AG04450 (cell line): ENCODE measurements at regions not wholly inside any gene's neighbourhood (a gene's known extent, or its start where the extent isn't known, plus 50 kb on each side); places are given as distances from the start of the nearest gene placed in this dataset.

Experiments used
- CTCF ChIA-PET: fragments of 300-600, 350-600 bp; formaldehyde crosslinking; extraction: SDS; loops from one replicate; lab custom pipeline; 2022; ENCODE audit warnings: antibody characterized with exemption, inconsistent platforms; lab: Charles Lee
- POLR2A ChIA-PET: fragments of 350-600 bp; formaldehyde crosslinking; extraction: SDS; loops from one replicate; lab custom pipeline; 2021; ENCODE audit warnings: antibody characterized with exemption, inconsistent platforms; lab: Yijun Ruan, JAX
- DNase-seq: peaks from one replicate; pipeline ENCODE4 v3.0.0-alpha.2; 2011; ENCODE audit warnings: low read depth, low spot score
- H3K27ac ChIP-seq: one replicate; pipeline ENCODE4 v1.5.1; 2012; ENCODE audit warnings: low read depth, low read length, control low read depth
- H3K27me3 ChIP-seq: one replicate; pipeline ENCODE4 v1.6.0; 2012; ENCODE audit warnings: low read length; ENCODE audit not compliant: control insufficient read depth, insufficient read depth
- H3K4me3 ChIP-seq: 2 replicates; pipeline ENCODE4 v1.5.1; 2011; ENCODE audit warnings: mild to moderate bottlenecking, low read depth, low read length, control low read depth
- H3K9me3 ChIP-seq: 2 replicates; pipeline ENCODE4 v1.5.1; 2012; ENCODE audit warnings: low read length; ENCODE audit not compliant: control insufficient read depth, insufficient read depth
- TF ChIP-seq, protein P1 (sequence below): IDR thresholded peaks from 2 replicates; pipeline ENCODE4 v1.5.1; 2011; ENCODE audit warnings: low read depth, low read length, control low read depth, inconsistent platforms

DNA sequence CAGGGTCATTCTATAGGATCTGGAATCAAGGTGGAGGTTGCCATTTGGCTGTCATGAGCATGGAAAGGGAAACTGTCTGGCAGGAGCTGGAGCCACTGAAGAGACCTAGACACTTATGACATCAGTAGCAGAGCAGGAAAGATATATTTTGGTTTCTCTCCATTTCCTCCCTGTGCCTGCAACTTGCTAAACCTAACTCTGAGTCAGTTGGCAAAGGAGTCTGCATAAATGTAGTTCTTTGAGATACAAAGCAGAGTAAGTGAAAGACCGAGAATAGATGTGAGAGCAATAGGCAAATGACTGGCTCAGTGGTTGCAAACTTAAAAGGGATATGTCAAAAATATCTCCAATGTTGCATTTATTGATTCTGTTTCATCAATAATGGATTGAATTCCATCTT, 757.7 kb downstream of the KCNJ3 start:
- POLR2A ChIA-PET, result no interaction called here
- CTCF ChIA-PET, result no interaction called here
- DNase-seq, result no peak
- H3K27ac ChIP-seq, result no peak overlapping the region
- H3K27me3 ChIP-seq, result no peaks in the 10 kb centered on the region
- no peak overlapping the region for H3K4me3 ChIP-seq
- no peaks in the 10 kb centered on the region for H3K9me3 ChIP-seq
- TF ChIP-seq, protein P1, sequence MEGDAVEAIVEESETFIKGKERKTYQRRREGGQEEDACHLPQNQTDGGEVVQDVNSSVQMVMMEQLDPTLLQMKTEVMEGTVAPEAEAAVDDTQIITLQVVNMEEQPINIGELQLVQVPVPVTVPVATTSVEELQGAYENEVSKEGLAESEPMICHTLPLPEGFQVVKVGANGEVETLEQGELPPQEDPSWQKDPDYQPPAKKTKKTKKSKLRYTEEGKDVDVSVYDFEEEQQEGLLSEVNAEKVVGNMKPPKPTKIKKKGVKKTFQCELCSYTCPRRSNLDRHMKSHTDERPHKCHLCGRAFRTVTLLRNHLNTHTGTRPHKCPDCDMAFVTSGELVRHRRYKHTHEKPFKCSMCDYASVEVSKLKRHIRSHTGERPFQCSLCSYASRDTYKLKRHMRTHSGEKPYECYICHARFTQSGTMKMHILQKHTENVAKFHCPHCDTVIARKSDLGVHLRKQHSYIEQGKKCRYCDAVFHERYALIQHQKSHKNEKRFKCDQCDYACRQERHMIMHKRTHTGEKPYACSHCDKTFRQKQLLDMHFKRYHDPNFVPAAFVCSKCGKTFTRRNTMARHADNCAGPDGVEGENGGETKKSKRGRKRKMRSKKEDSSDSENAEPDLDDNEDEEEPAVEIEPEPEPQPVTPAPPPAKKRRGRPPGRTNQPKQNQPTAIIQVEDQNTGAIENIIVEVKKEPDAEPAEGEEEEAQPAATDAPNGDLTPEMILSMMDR, result no peak

GRCh38 chr2:155442755-155443372, 744.4 kb downstream of the KCNJ3 start:
- no peak overlapping the region for H3K27ac ChIP-seq
- no peak for DNase-seq

GRCh38 chr2:155442088-155442487, 743.6 kb downstream of the KCNJ3 start:
- H3K27ac ChIP-seq, result no peak overlapping the region
- TF ChIP-seq, protein P1, result no peak
- H3K4me3 ChIP-seq, result no peak overlapping the region
- H3K9me3 ChIP-seq, result no peaks in the 10 kb centered on the region
- POLR2A ChIA-PET, result no interaction called here
- H3K27me3 ChIP-seq, result no peaks in the 10 kb centered on the region
- DNase-seq, result no peak
- CTCF ChIA-PET, result no interaction called here

More at GRCh38 chr2:155442755-155443372, 744.4 kb downstream of the KCNJ3 start:
- no peak overlapping the region for H3K4me3 ChIP-seq
- H3K9me3 ChIP-seq, result no peaks in the 10 kb centered on the region
- ChIA-PET CTCF (no interaction called here), POLR2A (no interaction called here)
- H3K27me3 ChIP-seq, result no peaks in the 10 kb centered on the region
- TF ChIP-seq, protein P1, result no peak

DNA sequence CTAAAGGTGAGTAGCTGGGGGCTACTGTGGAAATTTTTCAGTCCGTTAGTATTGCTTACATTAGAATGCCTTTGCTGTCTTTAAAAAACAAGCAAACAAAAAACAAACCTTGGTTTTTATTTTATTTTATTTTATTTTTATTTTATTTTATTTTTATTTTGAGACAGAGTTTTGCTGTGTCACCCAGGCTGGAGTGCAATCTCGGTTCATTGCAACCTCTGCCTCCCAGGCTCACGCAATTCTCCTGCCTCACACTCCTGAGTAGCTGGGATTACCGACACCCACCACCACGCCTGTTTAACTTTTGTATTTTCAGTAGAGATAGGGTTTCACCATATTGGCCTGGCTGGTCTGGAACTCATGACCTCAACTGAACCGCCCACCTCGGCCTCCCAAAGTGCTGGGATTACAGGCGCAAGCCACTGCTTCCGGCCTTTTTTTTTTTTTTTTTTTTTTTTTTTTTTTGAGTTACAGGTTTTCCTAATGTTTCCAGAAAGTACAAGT, 732.6 kb downstream of the KCNJ3 start:
- Histone ChIP-seq H3K4me3 (no peak overlapping the region), H3K27me3 (no peaks in the 10 kb centered on the region), H3K27ac (no peak overlapping the region), H3K9me3 (peaks cover 4% of the 10 kb centered on the region; the same call in 1 of the 2 replicates)
- DNase-seq, result no peak
- POLR2A ChIA-PET, result no interaction called here
- CTCF ChIA-PET, result no interaction called here
- TF ChIP-seq, protein P1, result no peak

GRCh38 chr2:155427470-155427869, 729.0 kb downstream of the KCNJ3 start:
- Histone ChIP-seq H3K27me3 (no peaks in the 10 kb centered on the region), H3K9me3 (peaks cover 4% of the 10 kb centered on the region; the same call in 1 of the 2 replicates), H3K27ac (no peak overlapping the region), H3K4me3 (no peak overlapping the region)
- CTCF ChIA-PET, result no interaction called here
- POLR2A ChIA-PET, result no interaction called here
- TF ChIP-seq, protein P1, result no peak
- no peak for DNase-seq
